ENCODE measurements at regions not wholly inside any gene's neighbourhood (a gene's known extent, or its start where the extent isn't known, plus 50 kb on each side); places are given as distances from the start of the nearest gene placed in this dataset.

DNA sequence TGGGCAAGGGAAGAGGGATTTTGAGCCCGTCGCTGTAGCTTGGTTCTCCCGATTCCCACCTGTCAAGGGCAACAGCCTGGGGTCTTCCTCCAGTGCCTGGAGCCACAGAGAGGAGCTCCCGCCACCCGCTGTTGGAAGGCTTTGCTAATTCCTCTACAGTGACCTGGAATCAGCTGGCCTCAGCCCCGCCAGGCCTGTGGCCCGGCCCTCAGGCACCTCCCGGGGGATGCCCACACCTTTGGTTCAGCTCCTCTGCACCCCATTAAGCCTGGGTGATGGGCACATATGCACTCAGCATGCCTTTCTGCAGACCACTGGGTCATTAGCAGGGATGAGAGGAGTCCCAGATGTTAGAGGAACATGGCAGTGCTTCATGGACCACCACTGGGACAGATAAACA is 121.4 kb upstream of the MKI67 start:
- H3K9me2 ChIP-seq (ENCODE audit: insufficient read depth, low read length) = no peaks in the 10 kb centered on the region
- H3K27ac ChIP-seq (ENCODE audit: low read length) = no peak overlapping the region
- H2AFZ ChIP-seq (ENCODE audit: low read depth, low read length) = no peak overlapping the region
- no peaks in the 10 kb centered on the region for H3K79me2 ChIP-seq (replicated peaks; ENCODE audit: insufficient read depth, low read length)
- TF ChIP-seq MXI1 (conservative IDR thresholded peaks at IDR 0.05; ENCODE audit: poor library complexity, severe bottlenecking) = no peak
- no peak for TF ChIP-seq SMC3 (conservative IDR thresholded peaks at IDR 0.05; ENCODE audit: poor library complexity)
- TF ChIP-seq POLR2AphosphoS5 (IDR thresholded peaks at IDR 0.05) = no peak
- TF ChIP-seq, protein P1, sequence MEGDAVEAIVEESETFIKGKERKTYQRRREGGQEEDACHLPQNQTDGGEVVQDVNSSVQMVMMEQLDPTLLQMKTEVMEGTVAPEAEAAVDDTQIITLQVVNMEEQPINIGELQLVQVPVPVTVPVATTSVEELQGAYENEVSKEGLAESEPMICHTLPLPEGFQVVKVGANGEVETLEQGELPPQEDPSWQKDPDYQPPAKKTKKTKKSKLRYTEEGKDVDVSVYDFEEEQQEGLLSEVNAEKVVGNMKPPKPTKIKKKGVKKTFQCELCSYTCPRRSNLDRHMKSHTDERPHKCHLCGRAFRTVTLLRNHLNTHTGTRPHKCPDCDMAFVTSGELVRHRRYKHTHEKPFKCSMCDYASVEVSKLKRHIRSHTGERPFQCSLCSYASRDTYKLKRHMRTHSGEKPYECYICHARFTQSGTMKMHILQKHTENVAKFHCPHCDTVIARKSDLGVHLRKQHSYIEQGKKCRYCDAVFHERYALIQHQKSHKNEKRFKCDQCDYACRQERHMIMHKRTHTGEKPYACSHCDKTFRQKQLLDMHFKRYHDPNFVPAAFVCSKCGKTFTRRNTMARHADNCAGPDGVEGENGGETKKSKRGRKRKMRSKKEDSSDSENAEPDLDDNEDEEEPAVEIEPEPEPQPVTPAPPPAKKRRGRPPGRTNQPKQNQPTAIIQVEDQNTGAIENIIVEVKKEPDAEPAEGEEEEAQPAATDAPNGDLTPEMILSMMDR (IDR thresholded peaks at IDR 0.05; ENCODE audit: poor library complexity, severe bottlenecking) = no peak
- no peak for TF ChIP-seq TAF1 (IDR thresholded peaks at IDR 0.05; ENCODE audit: low read depth)
- TF ChIP-seq, protein P2, sequence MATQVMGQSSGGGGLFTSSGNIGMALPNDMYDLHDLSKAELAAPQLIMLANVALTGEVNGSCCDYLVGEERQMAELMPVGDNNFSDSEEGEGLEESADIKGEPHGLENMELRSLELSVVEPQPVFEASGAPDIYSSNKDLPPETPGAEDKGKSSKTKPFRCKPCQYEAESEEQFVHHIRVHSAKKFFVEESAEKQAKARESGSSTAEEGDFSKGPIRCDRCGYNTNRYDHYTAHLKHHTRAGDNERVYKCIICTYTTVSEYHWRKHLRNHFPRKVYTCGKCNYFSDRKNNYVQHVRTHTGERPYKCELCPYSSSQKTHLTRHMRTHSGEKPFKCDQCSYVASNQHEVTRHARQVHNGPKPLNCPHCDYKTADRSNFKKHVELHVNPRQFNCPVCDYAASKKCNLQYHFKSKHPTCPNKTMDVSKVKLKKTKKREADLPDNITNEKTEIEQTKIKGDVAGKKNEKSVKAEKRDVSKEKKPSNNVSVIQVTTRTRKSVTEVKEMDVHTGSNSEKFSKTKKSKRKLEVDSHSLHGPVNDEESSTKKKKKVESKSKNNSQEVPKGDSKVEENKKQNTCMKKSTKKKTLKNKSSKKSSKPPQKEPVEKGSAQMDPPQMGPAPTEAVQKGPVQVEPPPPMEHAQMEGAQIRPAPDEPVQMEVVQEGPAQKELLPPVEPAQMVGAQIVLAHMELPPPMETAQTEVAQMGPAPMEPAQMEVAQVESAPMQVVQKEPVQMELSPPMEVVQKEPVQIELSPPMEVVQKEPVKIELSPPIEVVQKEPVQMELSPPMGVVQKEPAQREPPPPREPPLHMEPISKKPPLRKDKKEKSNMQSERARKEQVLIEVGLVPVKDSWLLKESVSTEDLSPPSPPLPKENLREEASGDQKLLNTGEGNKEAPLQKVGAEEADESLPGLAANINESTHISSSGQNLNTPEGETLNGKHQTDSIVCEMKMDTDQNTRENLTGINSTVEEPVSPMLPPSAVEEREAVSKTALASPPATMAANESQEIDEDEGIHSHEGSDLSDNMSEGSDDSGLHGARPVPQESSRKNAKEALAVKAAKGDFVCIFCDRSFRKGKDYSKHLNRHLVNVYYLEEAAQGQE (IDR thresholded peaks at IDR 0.05; ENCODE audit: borderline replicate concordance) = no peak
- TF ChIP-seq EZH2 (IDR thresholded peaks at IDR 0.05; ENCODE audit: borderline replicate concordance, insufficient read depth, low read length, poor library complexity, severe bottlenecking) = no peak
- TF ChIP-seq RAD21 (conservative IDR thresholded peaks at IDR 0.05) = no peak
- no peak for TF ChIP-seq EP300 (conservative IDR thresholded peaks at IDR 0.05; ENCODE audit: poor library complexity, severe bottlenecking)
- no peaks in the 10 kb centered on the region for H3K27me3 ChIP-seq (ENCODE audit: insufficient read depth, low read depth, low read length)
- H3K4me2 ChIP-seq (ENCODE audit: low read length) = no peak overlapping the region
- no peaks in the 10 kb centered on the region for H3F3A ChIP-seq (ENCODE audit: insufficient read depth, low read length, poor library complexity, severe bottlenecking)
- no peak overlapping the region for H3K4me3 ChIP-seq (ENCODE audit: low read length)
- H3K36me3 ChIP-seq (ENCODE audit: insufficient read depth, low read length) = no peaks in the 10 kb centered on the region
- H4K20me1 ChIP-seq (ENCODE audit: insufficient read depth) = no peaks in the 10 kb centered on the region
- no peaks in the 10 kb centered on the region for H3K9me3 ChIP-seq (ENCODE audit: low read length)
- H3K9ac ChIP-seq (ENCODE audit: low read length) = no peak overlapping the region

DNA sequence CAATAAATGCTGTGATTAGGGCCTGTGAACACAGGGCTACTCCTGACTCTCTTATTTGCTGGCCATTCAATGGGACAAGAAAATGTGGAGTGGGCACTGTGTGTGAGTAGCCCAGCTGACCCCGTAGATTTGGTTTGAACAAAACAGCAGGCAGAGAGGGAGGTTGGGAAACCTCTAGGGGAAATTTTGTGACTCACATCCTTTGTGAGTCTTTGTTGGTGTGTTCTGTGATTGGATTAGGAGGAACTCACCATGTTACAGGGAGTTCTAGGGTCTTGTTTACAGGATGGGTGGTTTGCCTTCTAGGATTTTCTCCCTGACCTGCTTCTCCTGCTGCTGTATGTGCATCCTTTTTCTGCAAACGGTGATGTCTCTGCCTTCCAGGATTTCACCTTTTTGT is 128.3 kb upstream of the MKI67 start:
- Histone ChIP-seq H3F3A (ENCODE audit: insufficient read depth, low read length, poor library complexity, severe bottlenecking) (no peaks in the 10 kb centered on the region), H3K4me2 (ENCODE audit: low read length) (no peak overlapping the region), H3K27me3 (ENCODE audit: insufficient read depth, low read depth, low read length) (no peaks in the 10 kb centered on the region), H2AFZ (ENCODE audit: low read depth, low read length) (no peak overlapping the region), H3K9ac (ENCODE audit: low read length) (no peak overlapping the region), H3K9me3 (ENCODE audit: low read length) (no peaks in the 10 kb centered on the region), H3K9me2 (ENCODE audit: insufficient read depth, low read length) (no peaks in the 10 kb centered on the region), H3K36me3 (ENCODE audit: insufficient read depth, low read length) (no peaks in the 10 kb centered on the region), H3K27ac (ENCODE audit: low read length) (no peak overlapping the region), H3K79me2 (replicated peaks; ENCODE audit: insufficient read depth, low read length) (no peaks in the 10 kb centered on the region), H4K20me1 (ENCODE audit: insufficient read depth) (no peaks in the 10 kb centered on the region), H3K4me3 (ENCODE audit: low read length) (no peak overlapping the region)
- TF ChIP-seq SMC3 (conservative IDR thresholded peaks at IDR 0.05; ENCODE audit: poor library complexity) (no peak), RAD21 (conservative IDR thresholded peaks at IDR 0.05) (no peak), TAF1 (IDR thresholded peaks at IDR 0.05; ENCODE audit: low read depth) (no peak), EZH2 (IDR thresholded peaks at IDR 0.05; ENCODE audit: borderline replicate concordance, insufficient read depth, low read length, poor library complexity, severe bottlenecking) (no peak), POLR2AphosphoS5 (IDR thresholded peaks at IDR 0.05) (no peak), MXI1 (conservative IDR thresholded peaks at IDR 0.05; ENCODE audit: poor library complexity, severe bottlenecking) (no peak)
- TF ChIP-seq, protein P1 (IDR thresholded peaks at IDR 0.05; ENCODE audit: poor library complexity, severe bottlenecking) = no peak
- TF ChIP-seq, protein P2 (IDR thresholded peaks at IDR 0.05; ENCODE audit: borderline replicate concordance) = no peak
